HG02763 (cell line): ENCODE measurements at regions not wholly inside any gene's neighbourhood (a gene's known extent, or its start where the extent isn't known, plus 50 kb on each side); places are given as distances from the start of the nearest gene placed in this dataset.
A peak's percentile ranks its signal among the peaks of the same experiment; 100 is the strongest.
"Not testable (repeated sequence)": the region's sequence is repeated elsewhere in the genome, so short reads cannot be mapped to it uniquely, and the experiment has no call there.

ENCODE experiments used
- ATAC-seq: cut with Tn5 transposase; IDR thresholded peaks from one replicate; pipeline ENCODE4 v1.9.1; 2021; ENCODE audit warnings: mild to moderate bottlenecking, moderate library complexity; ENCODE audit not compliant: unreplicated experiment

DNA sequence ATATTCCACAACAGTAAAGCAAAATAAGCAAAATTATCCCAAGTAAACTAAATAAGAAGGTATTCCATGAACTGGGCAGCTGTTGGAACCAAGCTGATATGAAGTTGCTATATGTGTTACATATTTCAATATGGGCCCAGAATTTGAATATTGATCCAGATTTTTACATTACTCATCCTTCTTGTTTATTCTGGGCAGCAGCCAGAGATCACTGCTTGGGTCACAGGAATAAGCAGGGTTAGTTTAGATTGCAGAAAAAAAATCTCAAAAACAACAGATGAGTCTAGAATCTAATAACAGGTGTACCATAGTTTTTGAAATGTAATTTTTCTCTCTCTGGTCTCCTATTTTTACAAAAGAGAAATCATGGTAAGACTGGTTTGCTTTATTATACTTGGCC, 171.5 kb upstream of the NAMPT start:
- ATAC-seq, result no peak

GRCh38 chr7:106452031-106452851, 167.5 kb upstream of the NAMPT start:
- no peak for ATAC-seq

DNA sequence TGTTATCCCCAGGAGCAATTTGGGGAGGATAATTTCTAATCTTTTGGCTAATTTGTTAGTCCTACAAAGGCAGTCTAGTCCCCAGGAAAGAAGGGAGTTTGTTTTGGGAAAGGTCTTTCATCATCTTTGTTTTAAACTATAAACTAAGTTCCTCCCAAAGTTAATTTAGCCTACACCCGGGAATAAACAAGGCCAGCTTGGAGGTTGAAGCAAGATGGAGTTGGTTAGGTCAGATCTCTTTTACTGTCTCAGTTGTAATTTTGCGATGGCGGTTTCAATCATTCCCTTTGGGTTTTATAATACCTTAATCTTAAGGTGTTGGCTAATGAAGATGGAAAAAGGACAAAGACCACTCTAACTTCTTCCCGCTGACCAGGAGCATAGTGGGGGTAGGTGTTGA, 166.4 kb upstream of the NAMPT start:
- ATAC-seq, result no peak

- no peak for ATAC-seq
These were observed 165.9 kb upstream of the NAMPT start for GRCh38 chr7:106450716-106451115.

DNA sequence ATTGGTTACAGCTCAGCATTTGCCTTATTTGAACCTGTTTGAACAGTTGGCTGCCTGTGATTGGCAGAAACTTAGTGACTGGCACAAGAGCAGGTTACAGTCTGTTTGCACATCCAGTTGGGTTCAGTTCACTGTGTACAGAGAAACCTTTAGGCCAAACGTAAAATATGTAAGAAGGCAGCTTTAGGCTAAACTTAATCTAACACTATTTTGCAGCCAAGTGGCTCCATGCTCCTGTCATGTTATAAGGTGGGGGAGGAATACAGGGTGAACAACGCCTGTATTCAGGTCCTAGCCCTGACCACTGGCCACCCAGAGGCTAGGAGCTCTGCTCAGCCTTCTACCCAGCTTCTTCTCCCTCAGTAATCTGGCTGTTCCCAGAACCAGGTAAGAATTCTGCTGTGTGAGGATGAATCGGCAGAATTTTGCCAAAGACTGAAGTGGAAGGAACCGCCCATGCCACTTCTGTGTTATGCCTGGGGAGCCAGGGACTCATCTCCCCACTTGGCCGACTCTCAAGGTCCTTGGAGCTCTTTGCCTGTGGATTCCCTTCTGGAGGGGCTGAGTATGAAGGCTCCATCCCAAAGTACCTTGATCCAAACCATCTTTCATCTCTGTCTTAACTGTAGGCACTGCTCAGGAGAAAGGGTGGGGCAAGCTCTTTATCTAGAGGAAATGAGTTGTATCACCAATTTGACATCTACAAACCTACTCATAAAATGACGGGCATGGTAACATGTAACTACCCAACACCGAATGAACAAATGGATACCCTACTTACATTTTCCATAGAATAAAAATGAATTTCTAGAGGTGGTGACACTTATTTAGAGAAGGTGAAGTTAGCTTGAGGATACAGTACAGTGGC, 164.4 kb upstream of the NAMPT start:
- ATAC-seq, result no peak

DNA sequence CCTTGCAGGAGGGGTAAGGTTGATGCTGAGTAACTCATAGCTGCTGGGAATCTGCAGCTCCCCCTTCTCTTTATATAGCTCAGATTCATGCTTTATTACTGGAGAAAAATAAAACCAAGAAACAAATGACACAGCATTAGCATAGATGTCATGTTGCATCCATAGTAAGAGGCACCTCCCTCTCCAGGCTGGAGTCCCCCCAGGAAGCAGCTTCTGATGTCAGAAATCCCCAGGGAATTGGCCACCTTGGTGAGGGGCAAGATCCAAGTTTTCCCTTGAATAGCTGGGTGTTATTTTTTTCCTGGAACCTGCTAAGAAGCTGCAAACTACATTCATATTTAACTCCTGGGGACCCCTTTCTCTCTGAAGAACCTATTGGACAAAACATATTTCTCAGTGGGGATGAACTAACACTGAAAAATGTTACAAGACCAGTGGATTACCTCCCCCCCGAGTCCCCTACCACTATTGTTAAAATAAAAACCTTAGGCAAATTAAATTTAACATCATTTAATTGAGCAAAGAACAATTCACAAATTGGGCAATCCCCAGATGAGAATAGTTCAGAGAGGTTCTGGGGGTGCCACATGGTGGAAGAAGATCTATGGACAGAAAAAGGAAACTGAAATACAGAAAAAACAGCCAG, 163.7 kb upstream of the NAMPT start:
- no peak for ATAC-seq

DNA sequence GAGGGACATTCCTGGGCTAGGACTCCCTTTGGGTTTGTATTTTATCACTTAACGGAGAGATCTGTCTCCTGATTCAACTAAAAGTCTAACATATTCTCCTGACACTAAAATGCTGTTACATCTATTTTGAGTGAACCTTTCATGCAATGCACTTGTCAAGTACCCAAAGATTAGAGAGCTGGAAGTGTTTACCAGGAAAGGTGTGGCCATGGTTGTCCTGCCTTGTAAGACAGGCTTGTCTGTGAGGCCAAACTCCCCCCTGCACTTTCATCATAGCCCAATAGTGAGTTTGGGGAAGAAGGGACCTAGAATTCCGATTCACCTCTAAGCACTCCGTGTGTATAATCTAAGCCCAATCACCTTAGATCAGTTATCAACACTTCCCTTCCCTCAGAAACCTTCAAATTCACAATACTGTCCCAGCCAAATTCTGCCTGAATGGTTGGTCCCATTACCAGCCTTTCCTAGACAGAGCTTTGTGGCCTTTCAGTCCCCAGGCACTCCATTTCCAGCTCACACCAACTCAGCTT, 162.6 kb upstream of the NAMPT start:
- no peak for ATAC-seq

GRCh38 chr7:106445366-106445765, 160.6 kb upstream of the NAMPT start:
- not testable (repeated sequence) for ATAC-seq

GRCh38 chr7:106444068-106444655, 159.4 kb upstream of the NAMPT start:
- no peak for ATAC-seq

DNA sequence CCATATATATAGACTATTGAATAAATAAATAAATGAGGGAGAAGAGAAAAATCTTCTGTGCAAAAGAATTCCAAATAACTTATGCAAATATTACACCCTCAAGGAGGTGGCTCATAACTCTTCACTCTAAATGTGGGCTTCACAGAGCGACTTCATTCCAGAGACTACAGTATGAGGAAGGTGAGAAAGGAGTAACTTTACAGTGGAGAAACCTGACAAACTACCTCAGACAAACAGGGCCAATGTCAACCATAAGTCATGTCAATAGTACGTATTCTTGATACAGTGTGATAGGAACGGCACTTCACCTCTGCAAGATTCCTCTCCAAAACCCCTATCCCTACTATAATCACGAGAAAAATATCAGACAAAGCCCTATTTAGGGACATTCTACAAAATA, 158.4 kb upstream of the NAMPT start:
- no peak for ATAC-seq

DNA sequence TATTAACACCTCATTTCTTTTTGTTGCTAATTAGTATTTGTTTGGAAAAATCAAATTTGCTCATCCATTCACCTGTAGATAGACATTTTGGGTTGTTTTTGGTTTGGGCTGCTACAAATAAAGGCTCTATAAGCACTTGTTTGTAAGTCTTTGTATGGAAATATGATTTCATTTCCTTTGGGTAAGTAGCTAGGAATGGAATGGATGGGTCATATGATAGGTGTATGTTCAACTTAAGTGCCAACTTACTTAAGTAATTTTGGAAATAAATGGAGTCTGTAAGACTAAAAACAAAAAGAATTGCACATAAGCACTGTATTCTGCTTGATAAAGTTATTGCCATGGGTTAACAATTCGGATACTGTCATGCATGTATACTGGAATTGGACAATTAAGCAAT, 157.7 kb upstream of the NAMPT start:
- ATAC-seq, result no peak

DNA sequence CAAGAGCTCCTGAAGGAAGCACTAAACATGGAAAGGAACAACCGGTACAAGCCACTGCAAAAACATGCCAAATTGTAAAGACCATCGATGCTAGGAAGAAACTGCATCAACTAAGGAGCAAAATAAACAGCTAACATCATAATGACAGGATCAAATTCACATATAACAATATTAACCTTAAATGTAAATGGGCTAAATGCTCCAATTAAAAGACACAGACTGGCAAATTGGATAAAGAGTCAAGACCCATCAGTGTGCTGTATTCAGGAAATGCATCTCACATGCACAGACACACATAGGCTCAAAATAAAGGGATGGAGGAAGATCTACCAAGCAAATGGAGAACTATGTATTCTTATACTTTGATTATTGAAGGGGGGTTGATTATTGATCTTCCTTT, 156.6 kb upstream of the NAMPT start:
- ATAC-seq, result not testable (repeated sequence)

- not testable (repeated sequence) for ATAC-seq
These were observed 152.2 kb upstream of the NAMPT start for GRCh38 chr7:106436933-106437332.

- no peak for ATAC-seq
These were observed 148.6 kb upstream of the NAMPT start for GRCh38 chr7:106433377-106433776.

DNA sequence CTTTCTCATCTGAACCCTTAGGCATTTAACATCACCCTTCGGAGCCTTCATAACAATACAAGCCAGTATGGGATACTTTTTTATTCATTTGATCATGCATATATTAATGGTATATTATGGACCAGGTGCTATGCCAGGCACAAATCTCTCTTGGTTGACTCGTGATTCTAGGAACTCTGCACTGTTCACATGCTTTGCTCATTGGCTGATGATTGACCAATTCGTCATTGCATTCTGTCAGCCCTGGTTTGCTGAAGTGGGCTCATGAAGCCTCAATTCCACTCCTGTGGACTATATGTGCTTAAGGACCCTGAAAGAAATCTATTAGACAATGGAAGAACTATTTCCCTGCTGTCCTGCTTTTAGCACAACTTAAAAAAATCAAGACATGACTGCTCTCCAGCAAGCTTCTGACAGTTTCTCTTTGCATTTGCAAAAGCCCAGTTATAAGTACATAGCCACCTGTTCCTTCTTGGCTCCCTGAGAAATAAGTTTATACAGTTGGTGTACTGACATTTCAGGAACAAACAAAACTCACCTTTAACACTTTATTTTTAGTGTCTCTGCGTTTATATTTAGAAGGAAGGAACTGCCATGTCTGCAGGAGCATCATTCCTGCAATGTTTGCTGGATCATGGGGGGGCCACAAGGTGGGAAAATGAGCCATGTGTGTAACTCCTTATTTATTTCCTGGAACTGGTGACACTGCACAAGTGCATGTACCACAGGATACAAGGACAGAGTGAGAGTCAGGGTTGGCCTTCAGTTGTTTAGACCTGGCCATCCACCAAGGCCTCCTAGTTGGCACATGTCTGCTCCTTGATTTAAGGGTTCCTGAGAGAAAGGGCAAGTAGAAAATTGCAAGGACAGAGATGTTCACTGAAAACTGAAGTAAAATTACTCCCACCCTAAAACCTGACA, 146.0 kb upstream of the NAMPT start:
- ATAC-seq, result no peak

GRCh38 chr7:106430103-106430502, 145.3 kb upstream of the NAMPT start:
- ATAC-seq, result no peak

GRCh38 chr7:106426803-106427202, 142.0 kb upstream of the NAMPT start:
- ATAC-seq, result no peak

- peak; percentile 77 for ATAC-seq
These were observed 140.4 kb upstream of the NAMPT start for GRCh38 chr7:106425017-106425719.

- no peak for ATAC-seq
These were observed 139.8 kb upstream of the NAMPT start for GRCh38 chr7:106424476-106425016.
